Mesendoderm (in vitro differentiated cells): ENCODE measurements at regions not wholly inside any gene's neighbourhood (a gene's known extent, or its start where the extent isn't known, plus 50 kb on each side); places are given as distances from the start of the nearest gene placed in this dataset.

ENCODE experiments used
- DNase-seq: peaks from one replicate; pipeline ENCODE4 v3.0.0; 2013
- H2AK5ac ChIP-seq: 2 replicates; pipeline ENCODE4 v1.6.1; 2013; ENCODE audit warnings: low read length, inconsistent platforms
- H2BK120ac ChIP-seq: 2 replicates; pipeline ENCODE4 v1.6.1; 2013; ENCODE audit warnings: low read depth, mild to moderate bottlenecking, low read length, moderate library complexity, mixed read lengths
- H2BK15ac ChIP-seq: replicated peaks from 2 replicates; pipeline ENCODE4 v1.6.1; 2013; ENCODE audit warnings: low read depth, mild to moderate bottlenecking, moderate library complexity
- H2BK5ac ChIP-seq: 2 replicates; pipeline ENCODE4 v1.6.1; 2013; ENCODE audit warnings: low read length, inconsistent platforms
- H3K18ac ChIP-seq: 2 replicates; pipeline ENCODE4 v1.6.1; 2013; ENCODE audit warnings: mild to moderate bottlenecking, low read length, mixed read lengths
- H3K23ac ChIP-seq: one replicate; pipeline ENCODE4 v1.6.1; 2013; ENCODE audit warnings: low read length
- H3K27ac ChIP-seq: 2 replicates; pipeline ENCODE4 v1.5.1; 2013; ENCODE audit warnings: low read depth, mild to moderate bottlenecking, inconsistent platforms, low read length, moderate library complexity
- H3K27me3 ChIP-seq: 2 replicates; pipeline ENCODE4 v1.6.1; 2013; ENCODE audit warnings: low read length, control low read depth, mild to moderate bottlenecking, inconsistent platforms; ENCODE audit not compliant: insufficient read depth, poor library complexity
- H3K36me3 ChIP-seq: 2 replicates; pipeline ENCODE4 v1.6.1; 2013; ENCODE audit warnings: low read length, inconsistent platforms; ENCODE audit not compliant: control insufficient read depth, insufficient read depth
- H3K4ac ChIP-seq: one replicate; pipeline ENCODE4 v1.6.1; 2013; ENCODE audit warnings: low read depth, mild to moderate bottlenecking, low read length, moderate library complexity
- H3K4me1 ChIP-seq: 2 replicates; pipeline ENCODE4 v1.6.1; 2013; ENCODE audit warnings: low read depth, low read length, inconsistent platforms; ENCODE audit not compliant: control insufficient read depth
- H3K4me2 ChIP-seq: 2 replicates; pipeline ENCODE4 v1.6.1; 2013; ENCODE audit warnings: low read length
- H3K4me3 ChIP-seq: 2 replicates; pipeline ENCODE4 v1.5.1; 2013; ENCODE audit warnings: mild to moderate bottlenecking, low read length
- H3K56ac ChIP-seq: one replicate; pipeline ENCODE4 v1.6.1; 2013; ENCODE audit warnings: low read length
- H3K79me1 ChIP-seq: 2 replicates; pipeline ENCODE4 v1.6.1; 2013; ENCODE audit warnings: low read length, inconsistent platforms
- H3K79me2 ChIP-seq: 2 replicates; pipeline ENCODE4 v1.6.1; 2013; ENCODE audit warnings: mild to moderate bottlenecking, low read length; ENCODE audit not compliant: control insufficient read depth, insufficient read depth
- H3K9ac ChIP-seq: 2 replicates; pipeline ENCODE4 v1.6.1; 2013; ENCODE audit warnings: low read length, inconsistent platforms
- H4K5ac ChIP-seq: one replicate; pipeline ENCODE4 v1.6.1; 2013; ENCODE audit warnings: low read length
- H4K8ac ChIP-seq: one replicate; pipeline ENCODE4 v1.6.1; 2013; ENCODE audit warnings: low read depth, mild to moderate bottlenecking, control low read depth, low read length, moderate library complexity
- WGBS: extraction: QIAGEN DNeasy Blood & Tissue Kit; methylation state at CpG from one replicate; pipeline ENCODE4 v1.1.7; 2013; ENCODE audit warnings: low lambda C conversion rate, missing lambda C conversion rate; ENCODE audit not compliant: insufficient coverage; ENCODE audit errors: extremely low coverage; 5-methylcytosine and 5-hydroxymethylcytosine counted together

DNA sequence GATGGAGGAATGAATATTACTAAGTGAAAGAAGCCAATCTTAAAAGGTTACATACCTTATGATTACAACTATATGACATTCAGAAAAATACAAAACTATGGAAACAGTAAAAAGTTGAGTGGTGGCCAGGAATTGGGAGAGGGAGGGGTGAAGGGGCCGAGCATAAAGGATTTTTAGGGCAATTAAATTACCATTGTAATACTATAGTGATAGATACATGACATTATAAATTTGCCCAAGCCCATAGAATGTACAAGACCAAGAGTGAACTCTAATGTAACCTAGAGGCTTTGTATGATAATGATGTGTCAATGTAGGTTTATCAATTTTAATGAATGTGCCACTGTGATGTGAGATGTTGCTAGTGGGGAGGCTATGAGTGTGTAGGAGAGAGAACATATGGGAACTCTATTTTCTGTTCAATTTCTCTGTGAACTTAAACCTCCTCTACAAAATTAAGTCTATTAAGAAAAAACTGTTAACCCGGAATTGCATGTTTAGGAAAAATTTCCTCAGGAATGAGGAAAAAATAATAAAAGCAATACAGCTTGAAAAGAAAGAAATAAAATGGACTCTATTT, 541.9 kb upstream of the UBE2E2 start:
- Histone ChIP-seq H4K5ac (no peak overlapping the region), H3K79me2 (no peaks in the 10 kb centered on the region), H3K18ac (no peak overlapping the region), H3K4me2 (no peak overlapping the region), H3K9ac (no peak overlapping the region), H2AK5ac (no peak overlapping the region), H3K4ac (no peak overlapping the region), H3K36me3 (no peaks in the 10 kb centered on the region), H2BK120ac (no peak overlapping the region), H3K4me1 (no peaks in the 10 kb centered on the region), H3K27ac (no peak overlapping the region), H3K79me1 (no peaks in the 10 kb centered on the region), H3K27me3 (no peaks in the 10 kb centered on the region), H2BK15ac (no peak overlapping the region), H3K23ac (no peak overlapping the region), H3K56ac (no peak overlapping the region), H4K8ac (no peak overlapping the region), H2BK5ac (no peak overlapping the region), H3K4me3 (no peak overlapping the region)
- no peak for DNase-seq
- WGBS = no CpG with 5 or more reads among the region's 2 CpGs

DNA sequence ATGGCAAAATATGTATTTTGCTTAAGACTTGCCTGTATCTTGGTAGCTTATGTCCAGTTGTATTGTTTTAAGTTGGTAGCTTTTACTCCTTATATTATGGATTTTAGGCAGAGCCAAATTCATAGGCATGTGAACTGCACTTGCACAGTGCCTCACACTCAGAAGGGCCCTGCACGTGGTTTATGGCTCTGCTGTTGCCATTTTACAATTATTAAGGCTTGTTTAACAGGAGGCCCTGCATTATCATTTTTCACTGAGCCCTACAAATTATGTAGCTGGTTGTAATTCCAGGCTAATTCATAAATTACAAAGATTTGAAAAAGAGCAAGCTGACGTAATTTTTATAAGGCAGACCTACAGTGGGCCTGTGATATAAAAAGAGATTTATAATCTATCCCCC, 537.6 kb upstream of the UBE2E2 start:
- Histone ChIP-seq H3K4me3 (no peak overlapping the region), H3K23ac (no peak overlapping the region), H3K18ac (no peak overlapping the region), H2AK5ac (no peak overlapping the region), H2BK5ac (no peak overlapping the region), H4K5ac (no peak overlapping the region), H3K4me1 (no peaks in the 10 kb centered on the region), H3K4me2 (no peak overlapping the region), H3K27me3 (no peaks in the 10 kb centered on the region), H3K36me3 (no peaks in the 10 kb centered on the region), H3K79me2 (no peaks in the 10 kb centered on the region), H3K4ac (no peak overlapping the region), H2BK15ac (no peak overlapping the region), H4K8ac (no peak overlapping the region), H3K27ac (no peak overlapping the region), H3K56ac (no peak overlapping the region), H3K79me1 (no peaks in the 10 kb centered on the region), H2BK120ac (no peak overlapping the region), H3K9ac (no peak overlapping the region)
- no CpG with 5 or more reads among the region's 2 CpGs for WGBS
- DNase-seq = no peak

DNA sequence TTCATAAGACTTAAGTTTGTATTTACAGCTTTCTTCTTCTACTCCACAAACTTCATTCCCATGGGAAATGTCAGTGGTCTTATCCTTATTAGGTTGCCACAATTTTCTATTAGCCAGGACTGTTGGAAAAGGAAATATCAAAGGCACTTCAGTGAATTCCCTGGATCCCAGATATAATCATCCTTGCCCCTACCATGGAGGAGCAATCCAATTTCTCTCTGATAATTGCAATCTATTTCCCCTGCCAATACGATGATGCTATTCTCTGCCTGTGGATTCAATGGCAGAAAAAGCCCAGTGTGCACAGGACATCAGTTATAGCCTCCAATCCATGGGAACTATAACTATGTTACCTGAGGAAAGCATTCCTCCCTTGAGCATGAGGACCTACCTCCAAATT, 536.4 kb upstream of the UBE2E2 start:
- no peak overlapping the region for H2BK5ac ChIP-seq
- no peak overlapping the region for H2BK120ac ChIP-seq
- H3K4me1 ChIP-seq = no peaks in the 10 kb centered on the region
- WGBS = no CpG with 5 or more reads among the region's 1 CpG
- H3K36me3 ChIP-seq = no peaks in the 10 kb centered on the region
- no peak overlapping the region for H3K4ac ChIP-seq
- no peak overlapping the region for H3K4me3 ChIP-seq
- H3K56ac ChIP-seq = no peak overlapping the region
- no peak overlapping the region for H2AK5ac ChIP-seq
- H3K79me1 ChIP-seq = no peaks in the 10 kb centered on the region
- H4K8ac ChIP-seq = no peak overlapping the region
- no peaks in the 10 kb centered on the region for H3K79me2 ChIP-seq
- H3K27me3 ChIP-seq = no peaks in the 10 kb centered on the region
- H3K18ac ChIP-seq = no peak overlapping the region
- DNase-seq = no peak
- no peak overlapping the region for H3K27ac ChIP-seq
- no peak overlapping the region for H2BK15ac ChIP-seq
- H4K5ac ChIP-seq = no peak overlapping the region
- H3K9ac ChIP-seq = no peak overlapping the region
- no peak overlapping the region for H3K23ac ChIP-seq
- H3K4me2 ChIP-seq = no peak overlapping the region

DNA sequence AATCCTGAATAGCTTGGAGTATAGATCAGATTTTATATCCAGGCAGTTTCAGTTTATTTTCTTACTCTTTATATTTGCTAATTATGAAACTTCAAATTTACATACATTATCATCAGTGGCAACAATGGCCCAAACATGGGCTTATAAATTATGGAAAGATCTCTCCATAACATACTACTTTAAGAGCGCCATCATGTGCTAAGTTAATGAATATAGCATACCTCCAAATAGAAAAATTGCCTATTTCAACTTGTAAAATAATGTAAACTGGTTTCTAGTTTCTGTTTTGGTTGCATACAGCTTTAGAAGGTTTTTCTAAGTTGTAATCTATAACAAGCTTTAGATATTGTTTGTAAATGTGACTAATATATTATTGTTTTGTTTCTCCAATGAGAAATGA, 531.3 kb upstream of the UBE2E2 start:
- Histone ChIP-seq H3K18ac (no peak overlapping the region), H3K79me2 (no peaks in the 10 kb centered on the region), H4K8ac (no peak overlapping the region), H3K23ac (no peak overlapping the region), H3K4me2 (no peak overlapping the region), H3K4me1 (no peaks in the 10 kb centered on the region), H2AK5ac (no peak overlapping the region), H3K27me3 (no peaks in the 10 kb centered on the region), H3K9ac (no peak overlapping the region), H3K36me3 (no peaks in the 10 kb centered on the region), H3K56ac (no peak overlapping the region), H2BK5ac (no peak overlapping the region), H3K4me3 (no peak overlapping the region), H3K4ac (no peak overlapping the region), H2BK15ac (no peak overlapping the region), H3K79me1 (no peaks in the 10 kb centered on the region), H2BK120ac (no peak overlapping the region), H4K5ac (no peak overlapping the region), H3K27ac (no peak overlapping the region)
- no peak for DNase-seq
- no CpG with 5 or more reads among the region's 1 CpG for WGBS

DNA sequence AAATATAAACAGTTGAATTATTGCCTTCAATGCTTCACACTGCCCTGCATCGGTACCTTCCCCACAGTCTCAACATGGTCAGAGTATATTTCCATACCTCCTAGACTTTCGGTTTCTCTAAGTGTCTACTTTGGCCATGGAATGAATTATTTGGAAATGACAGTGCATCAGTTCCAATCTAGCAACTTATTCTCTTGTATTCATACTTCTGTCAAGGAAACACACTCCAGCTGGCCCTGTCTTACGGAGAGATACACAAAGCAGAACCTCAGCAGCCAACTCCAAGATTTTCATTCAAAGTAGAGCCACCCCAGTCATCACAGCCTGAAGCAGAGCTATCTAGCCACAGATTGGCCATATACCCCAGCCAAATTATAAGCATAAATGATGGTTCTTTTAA, 518.4 kb upstream of the UBE2E2 start:
- Histone ChIP-seq H3K23ac (no peak overlapping the region), H3K36me3 (no peaks in the 10 kb centered on the region), H3K79me1 (no peaks in the 10 kb centered on the region), H3K18ac (no peak overlapping the region), H3K56ac (no peak overlapping the region), H3K4me3 (no peak overlapping the region), H2BK120ac (no peak overlapping the region), H2BK15ac (no peak overlapping the region), H3K27me3 (no peaks in the 10 kb centered on the region), H3K4ac (no peak overlapping the region), H3K4me1 (no peaks in the 10 kb centered on the region), H4K5ac (no peak overlapping the region), H2BK5ac (no peak overlapping the region), H3K79me2 (no peaks in the 10 kb centered on the region), H3K27ac (no peak overlapping the region), H4K8ac (no peak overlapping the region), H2AK5ac (no peak overlapping the region), H3K4me2 (no peak overlapping the region), H3K9ac (no peak overlapping the region)
- DNase-seq = no peak
- WGBS = no CpG with 5 or more reads among the region's 3 CpGs

DNA sequence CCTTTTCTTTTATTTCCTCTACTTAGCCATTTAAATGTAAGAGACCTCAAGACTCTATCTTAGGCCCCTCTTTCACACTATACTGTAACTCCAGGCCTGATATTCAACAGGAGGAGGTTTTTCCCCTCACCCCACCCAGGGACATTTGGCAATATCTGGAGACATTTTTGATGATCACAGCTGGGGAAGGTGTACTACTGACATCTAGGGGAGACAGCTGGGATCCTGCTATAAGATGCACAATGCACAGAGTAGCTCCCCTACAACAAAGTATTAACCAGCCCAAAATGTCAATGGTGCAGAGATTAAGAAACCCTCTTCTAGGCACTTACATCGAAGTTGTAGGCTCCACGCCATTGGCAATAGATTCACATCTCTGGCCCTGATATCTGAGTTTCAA, 517.5 kb upstream of the UBE2E2 start:
- no peak overlapping the region for H2BK120ac ChIP-seq
- no peak overlapping the region for H2BK15ac ChIP-seq
- H3K4me3 ChIP-seq = no peak overlapping the region
- H3K4ac ChIP-seq = no peak overlapping the region
- no peaks in the 10 kb centered on the region for H3K79me2 ChIP-seq
- no peak overlapping the region for H3K9ac ChIP-seq
- no peak overlapping the region for H3K56ac ChIP-seq
- no peak overlapping the region for H3K27ac ChIP-seq
- no peak overlapping the region for H4K8ac ChIP-seq
- no peak overlapping the region for H4K5ac ChIP-seq
- no peaks in the 10 kb centered on the region for H3K27me3 ChIP-seq
- no peak overlapping the region for H3K23ac ChIP-seq
- DNase-seq = peak; percentile 42
- no peak overlapping the region for H2BK5ac ChIP-seq
- H2AK5ac ChIP-seq = no peak overlapping the region
- no peak overlapping the region for H3K4me2 ChIP-seq
- no peaks in the 10 kb centered on the region for H3K36me3 ChIP-seq
- H3K79me1 ChIP-seq = no peaks in the 10 kb centered on the region
- no peak overlapping the region for H3K18ac ChIP-seq
- H3K4me1 ChIP-seq = no peaks in the 10 kb centered on the region
- WGBS = no CpG with 5 or more reads among the region's 2 CpGs
